HCT116 (cell line): ENCODE measurements at regions not wholly inside any gene's neighbourhood (a gene's known extent, or its start where the extent isn't known, plus 50 kb on each side); places are given as distances from the start of the nearest gene placed in this dataset.

Source experiments
- ATAC-seq: fragments of 200-7000 bp; cut with Tn5 transposase; 2 replicates; pipeline ENCODE4 v1.9.1; 2020; ENCODE audit warnings: mild to moderate bottlenecking, moderate library complexity
- BruUV-seq: library from RNA; stranded (reverse); fragments of 400-500 nt; replicated peaks from 2 replicates; lab custom pipeline; 2021; lab: Mats Ljungman, UMichigan
- CTCF ChIA-PET: fragments of 300-600 bp; sonication (Branson Sonifier 250); formaldehyde crosslinking; loops from one replicate; lab custom pipeline; 2021; ENCODE audit warnings: antibody characterized with exemption; lab: Charles Lee
- POLR2A ChIA-PET: fragments of 300-600, 350-600 bp; sonication (Branson Sonifier 250); formaldehyde crosslinking; loops from one replicate; lab custom pipeline; 2021; ENCODE audit warnings: antibody characterized with exemption; lab: Charles Lee
- RAD21 ChIA-PET, 2 experiments: fragments of 300-600 bp; sonication (Branson Sonifier 250); formaldehyde crosslinking; loops; one replicate each; lab custom pipeline; 2023; ENCODE audit warnings: low total read pairs in 2 of 2; ENCODE audit not compliant: uncharacterized antibody in 2 of 2, unreplicated experiment in 2 of 2, low non-redundant PET in 1 of 2; lab: Charles Lee
- DNase-seq: peaks from one replicate; pipeline ENCODE4 v3.0.0-alpha.2; 2010; ENCODE audit warnings: low read depth, low spot score
- H2AFZ ChIP-seq: fragments of 200-600 bp; shearing (Covaris generic), sonication (generic); 2 replicates; pipeline ENCODE4 v1.6.1; 2017; ENCODE audit warnings: low read depth, mixed run types, mixed read lengths, antibody characterized with exemption, low read length; ENCODE audit not compliant: poor library complexity, severe bottlenecking
- H3K27ac ChIP-seq: 2 replicates; pipeline ENCODE4 v1.5.1; 2012; ENCODE audit warnings: low read depth, low read length
- H3K27me3 ChIP-seq: fragments of 200-600 bp; sonication (generic); 2 replicates; pipeline ENCODE4 v1.6.1; 2016; ENCODE audit warnings: mixed run types, low read length, mixed read lengths; ENCODE audit not compliant: insufficient read depth
- H3K36me3 ChIP-seq, 2 experiments: fragments of 200-500 bp in 1 of 2; fragments of 200-600 bp in 1 of 2; sonication (Bioruptor generic) in 1 of 2; sonication (generic) in 1 of 2; 2 replicates each; pipeline versions ENCODE4 v1.5.1 to v1.6.1; 2014 to 2016; ENCODE audit warnings: low read length in 2 of 2, inconsistent platforms in 1 of 2, mixed read lengths in 1 of 2, mixed run types in 1 of 2; ENCODE audit not compliant: insufficient read depth in 2 of 2, control insufficient read depth in 1 of 2
- H3K4me1 ChIP-seq, 2 experiments: fragments of 200-600 bp in 1 of 2; sonication (generic) in 1 of 2; 2 replicates each; pipeline versions ENCODE4 v1.5.1 to v1.6.1; 2012 to 2017; ENCODE audit warnings: low read length in 2 of 2, inconsistent platforms in 1 of 2, mild to moderate bottlenecking in 1 of 2, mixed read lengths in 1 of 2, mixed run types in 1 of 2, moderate library complexity in 1 of 2; ENCODE audit not compliant: insufficient read depth in 2 of 2, control insufficient read depth in 1 of 2
- H3K4me2 ChIP-seq: fragments of 200-600 bp; sonication (generic); 2 replicates; pipeline ENCODE4 v1.6.1; 2017; ENCODE audit warnings: mixed run types, low read length, mixed read lengths
- H3K4me3 ChIP-seq, 2 experiments: fragments of 200-600 bp in 1 of 2; sonication (generic) in 1 of 2; replicated peaks in 1 of 2; 2 replicates each; pipeline ENCODE4 v1.5.1; 2011 to 2016; ENCODE audit warnings: low read length in 2 of 2, control low read depth in 1 of 2, low read depth in 1 of 2, mild to moderate bottlenecking in 1 of 2, mixed read lengths in 1 of 2, mixed run types in 1 of 2
- H3K79me2 ChIP-seq: fragments of 200-600 bp; sonication (generic); 2 replicates; pipeline ENCODE4 v1.6.1; 2017; ENCODE audit warnings: mild to moderate bottlenecking, mixed run types, low read length, moderate library complexity, mixed read lengths; ENCODE audit not compliant: insufficient read depth
- H3K9ac ChIP-seq: fragments of 200-600 bp; sonication (generic); 2 replicates; pipeline ENCODE4 v1.6.1; 2016; ENCODE audit warnings: low read length, mixed read lengths
- H3K9me2 ChIP-seq: fragments of 200-600 bp; sonication (generic), shearing (Covaris generic); 2 replicates; pipeline ENCODE4 v1.6.1; 2017; ENCODE audit warnings: mixed run types, mild to moderate bottlenecking, moderate library complexity; ENCODE audit not compliant: insufficient read depth
- H3K9me3 ChIP-seq, 2 experiments: fragments of 200-500 bp in 1 of 2; fragments of 200-600 bp in 1 of 2; sonication (Bioruptor generic) in 1 of 2; sonication (generic) in 1 of 2; 2 replicates each; pipeline ENCODE4 v1.6.1; 2014 to 2017; ENCODE audit warnings: low read length in 2 of 2, mixed read lengths in 2 of 2, inconsistent platforms in 1 of 2, low read depth in 1 of 2, mild to moderate bottlenecking in 1 of 2, mixed run types in 1 of 2, moderate library complexity in 1 of 2; ENCODE audit not compliant: control insufficient read depth in 1 of 2, insufficient read depth in 1 of 2
- H4K20me1 ChIP-seq: fragments of 200-600 bp; sonication (generic), shearing (Covaris generic); 2 replicates; pipeline ENCODE4 v1.6.1; 2017; ENCODE audit warnings: mixed run types, mild to moderate bottlenecking, moderate library complexity; ENCODE audit not compliant: insufficient read depth
- ATF3 ChIP-seq: IDR thresholded peaks from 2 replicates; pipeline ENCODE4 v1.6.1; 2012
- CBX3 ChIP-seq: IDR thresholded peaks from 2 replicates; pipeline ENCODE4 v1.6.1; 2012; ENCODE audit warnings: low read depth
- EZH2 ChIP-seq: fragments of 200-600 bp; sonication (generic); IDR thresholded peaks from 2 replicates; pipeline ENCODE4 v1.6.1; 2017; ENCODE audit warnings: antibody characterized with exemption, mixed run types
- EZH2phosphoT487 ChIP-seq: fragments of 200-600 bp; IDR thresholded peaks from 2 replicates; pipeline ENCODE4 v1.6.1; 2018; ENCODE audit warnings: antibody characterized with exemption, borderline replicate concordance
- FOSL1 ChIP-seq: IDR thresholded peaks from 2 replicates; pipeline ENCODE4 v1.6.1; 2012; ENCODE audit warnings: low read depth
- POLR2A ChIP-seq: IDR thresholded peaks from 2 replicates; pipeline ENCODE4 v1.7.0; 2011; ENCODE audit warnings: borderline replicate concordance; ENCODE audit not compliant: insufficient read depth, insufficient read length; ENCODE audit errors: extremely low read depth
- RAD21 ChIP-seq: IDR thresholded peaks from 2 replicates; pipeline ENCODE4 v1.6.1; 2012; ENCODE audit warnings: low read depth, mild to moderate bottlenecking
- REST ChIP-seq: IDR thresholded peaks from 2 replicates; pipeline ENCODE4 v1.6.1; 2012; ENCODE audit warnings: low read depth
- SRF ChIP-seq: IDR thresholded peaks from 2 replicates; pipeline ENCODE4 v1.6.1; 2012; ENCODE audit warnings: low read depth
- TCF7L2 ChIP-seq: IDR thresholded peaks from 2 replicates; pipeline ENCODE4 v1.7.0; 2011; ENCODE audit warnings: borderline replicate concordance, inconsistent platforms; ENCODE audit not compliant: insufficient read depth, insufficient read length; ENCODE audit errors: extremely low read depth
- YY1 ChIP-seq: IDR thresholded peaks from 2 replicates; pipeline ENCODE4 v1.6.1; 2011; ENCODE audit warnings: low read length, low read depth, moderate library complexity, mild to moderate bottlenecking; ENCODE audit not compliant: insufficient replicate concordance; ENCODE audit errors: extremely low read depth
- ZBTB33 ChIP-seq: IDR thresholded peaks from 2 replicates; pipeline ENCODE4 v1.6.1; 2011; ENCODE audit warnings: mild to moderate bottlenecking, low read length, moderate library complexity; ENCODE audit not compliant: insufficient replicate concordance; ENCODE audit errors: extremely low read depth
- intact Hi-C: fragments of 100-400 bp; cut with micrococcal nuclease; formaldehyde crosslinking; loops from 2 replicates; pipeline ENCODE4 v1.10.0; 2022

GRCh38 chr9:10678790-10679189, 66.0 kb upstream of the PTPRD start:
- BruUV-seq: no TSS peak
- Histone ChIP-seq H4K20me1 (no peaks in the 10 kb centered on the region), H3K27ac (no peak overlapping the region), H3K4me1 (no peaks in the 10 kb centered on the region), H3K79me2 (no peaks in the 10 kb centered on the region), H3K9me2 (no peaks in the 10 kb centered on the region), H3K27me3 (no peaks in the 10 kb centered on the region), H2AFZ (no peak overlapping the region), H3K4me3 (no peak overlapping the region), H3K9me3 (peaks cover 8 to 17% of the 10 kb centered on the region in 2 experiments; a peak in 2 of 4 replicates), H3K4me2 (no peak overlapping the region), H3K36me3 (no peaks in the 10 kb centered on the region), H3K9ac (no peak overlapping the region)
- ChIA-PET CTCF (no interaction called here), POLR2A (no interaction called here), RAD21 (no interaction called here)
- TF ChIP-seq TCF7L2 (no peak), ZBTB33 (no peak), FOSL1 (no peak)
- no peak for ATAC-seq
- intact Hi-C loops: no loop called here
- no peak for DNase-seq

- no peak for DNase-seq
- H4K20me1 ChIP-seq: no peaks in the 10 kb centered on the region
- CTCF ChIA-PET: no interaction called here
- H3K36me3 ChIP-seq: no peaks in the 10 kb centered on the region
- no peak for ATAC-seq
- no peaks in the 10 kb centered on the region for H3K4me1 ChIP-seq
- RAD21 ChIA-PET: no interaction called here
- TF ChIP-seq REST (no peak), CBX3 (no peak), ZBTB33 (no peak), EZH2phosphoT487 (no peak), RAD21 (no peak), POLR2A (no peak), ATF3 (no peak), EZH2 (no peak), YY1 (no peak), SRF (no peak)
- no peaks in the 10 kb centered on the region for H3K27me3 ChIP-seq
- H3K79me2 ChIP-seq: no peaks in the 10 kb centered on the region
- peaks cover 10 to 15% of the 10 kb centered on the region in 2 experiments; a peak in 2 of 4 replicates for H3K9me3 ChIP-seq
- no peak overlapping the region for H2AFZ ChIP-seq
- no peak overlapping the region for H3K27ac ChIP-seq
- BruUV-seq: no TSS peak
- intact Hi-C loops: no loop called here
- no peak overlapping the region for H3K4me3 ChIP-seq
- H3K9me2 ChIP-seq: no peaks in the 10 kb centered on the region
- no peak overlapping the region for H3K9ac ChIP-seq
- POLR2A ChIA-PET: no interaction called here
- H3K4me2 ChIP-seq: no peak overlapping the region
Measured at GRCh38 chr9:10686943-10687342, 74.1 kb upstream of the PTPRD start.
